T-helper 1 cell treated with Interleukin-12 subunit alpha and Interleukin-12 subunit beta and Interleukin-4 antibody, amounts not matched to agents 30 μg/mL and 1 μg/mL, for 36 hours (primary cell): ENCODE measurements at regions not wholly inside any gene's neighbourhood (a gene's known extent, or its start where the extent isn't known, plus 50 kb on each side); places are given as distances from the start of the nearest gene placed in this dataset.
"Not testable (repeated sequence)": the region's sequence is repeated elsewhere in the genome, so short reads cannot be mapped to it uniquely, and the experiment has no call there.

Source experiments
- H3K27ac Mint-ChIP-seq: one replicate; pipeline ENCODE4 v1.8.0; 2021; ENCODE audit warnings: mild to moderate bottlenecking, mixed read lengths
- H3K27me3 Mint-ChIP-seq: one replicate; pipeline ENCODE4 v1.8.0; 2021; ENCODE audit warnings: low read depth, mixed read lengths
- H3K36me3 Mint-ChIP-seq: one replicate; pipeline ENCODE4 v1.8.0; 2021; ENCODE audit warnings: low read depth, mixed read lengths
- H3K4me1 Mint-ChIP-seq: one replicate; pipeline ENCODE4 v1.8.0; 2021; ENCODE audit warnings: low read depth, mixed read lengths
- H3K4me3 Mint-ChIP-seq: one replicate; pipeline ENCODE4 v1.8.0; 2021; ENCODE audit warnings: mild to moderate bottlenecking, moderate library complexity, mixed read lengths
- H3K9me3 Mint-ChIP-seq: one replicate; pipeline ENCODE4 v1.8.0; 2021; ENCODE audit warnings: mixed read lengths

DNA sequence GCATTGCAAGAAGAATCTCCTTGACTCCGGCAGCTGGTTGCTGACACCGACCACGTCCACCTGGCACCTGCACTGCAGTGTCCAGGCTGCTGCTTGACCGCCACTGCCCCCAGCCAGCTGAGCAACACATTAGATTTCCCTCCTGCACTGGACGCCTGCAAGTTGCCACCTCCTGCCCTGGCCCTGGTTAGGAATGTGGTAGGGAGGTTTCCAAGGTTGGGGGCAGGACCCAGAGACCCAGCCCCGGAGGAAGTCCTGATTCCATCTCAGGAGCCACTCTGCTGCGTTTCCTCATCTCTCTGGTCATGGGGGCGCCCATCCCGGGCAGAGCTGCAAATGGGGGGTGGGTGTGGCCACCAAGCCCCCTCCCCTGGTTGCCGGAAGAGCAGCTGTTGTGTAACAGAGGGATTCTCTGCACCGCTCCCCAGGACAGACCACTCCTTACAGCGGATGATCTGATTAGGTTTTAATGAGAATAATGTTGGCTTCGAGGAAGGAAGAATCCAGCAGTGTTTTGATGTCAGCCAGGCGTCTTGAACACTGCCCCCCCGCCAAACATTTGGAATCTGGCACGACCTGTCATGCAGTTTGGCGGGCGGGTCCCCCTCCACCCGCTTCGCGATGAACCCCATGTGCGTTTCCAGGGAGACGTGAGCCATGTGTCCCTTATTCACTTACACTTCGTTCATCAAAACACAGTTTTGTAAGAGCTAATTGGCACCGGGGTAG lies 205.1 kb downstream of the NPIPB11 start:
- not testable (repeated sequence) for H3K27ac Mint-ChIP-seq, H3K27me3 Mint-ChIP-seq, H3K36me3 Mint-ChIP-seq, H3K9me3 Mint-ChIP-seq, H3K4me3 Mint-ChIP-seq, H3K4me1 Mint-ChIP-seq

DNA sequence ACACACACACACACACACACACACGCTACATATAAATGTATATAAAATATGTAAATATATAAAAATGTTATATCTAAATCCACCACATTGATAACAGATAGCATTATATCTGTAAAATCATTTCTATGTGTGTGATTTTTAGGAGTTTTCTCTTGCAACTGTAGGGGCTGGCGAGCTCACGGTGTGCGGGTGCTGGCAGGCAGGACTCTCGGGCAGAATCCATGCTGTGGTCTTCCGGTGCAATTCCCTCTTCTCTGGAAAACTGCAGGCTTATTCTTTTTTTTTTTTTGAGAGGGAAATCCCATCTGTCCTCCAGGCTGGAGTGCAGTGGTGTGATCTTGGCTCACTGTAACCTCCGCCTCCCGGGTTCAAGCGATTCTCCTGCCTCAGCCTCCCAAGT lies 205.8 kb downstream of the NPIPB11 start:
- H3K27me3 Mint-ChIP-seq, H3K4me3 Mint-ChIP-seq, H3K27ac Mint-ChIP-seq, H3K36me3 Mint-ChIP-seq, H3K9me3 Mint-ChIP-seq, H3K4me1 Mint-ChIP-seq: not testable (repeated sequence)

DNA sequence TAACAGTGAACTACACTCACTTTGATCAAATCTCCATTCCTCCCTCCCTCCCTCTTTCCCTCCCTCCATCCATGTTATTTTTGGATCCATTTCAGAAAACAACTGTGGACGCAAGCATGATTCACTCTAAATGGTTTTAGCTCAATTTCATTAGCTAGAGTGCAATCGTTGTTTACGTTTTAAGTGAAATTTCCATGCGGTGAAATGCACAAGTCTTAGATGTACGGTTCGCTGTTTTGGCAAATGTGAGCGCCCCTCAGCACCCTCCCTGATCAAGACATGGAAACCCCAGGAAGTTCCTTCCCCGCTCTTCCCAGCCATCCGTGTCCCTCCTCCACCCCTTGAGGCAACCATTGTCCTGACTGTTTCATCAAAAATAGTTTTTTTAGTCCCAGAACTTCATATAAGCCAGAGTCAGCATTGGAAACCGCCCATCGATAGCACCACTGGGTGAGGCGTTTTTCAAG lies 206.3 kb downstream of the NPIPB11 start:
- not testable (repeated sequence) for H3K4me1 Mint-ChIP-seq, H3K27me3 Mint-ChIP-seq, H3K4me3 Mint-ChIP-seq, H3K27ac Mint-ChIP-seq, H3K36me3 Mint-ChIP-seq, H3K9me3 Mint-ChIP-seq

DNA sequence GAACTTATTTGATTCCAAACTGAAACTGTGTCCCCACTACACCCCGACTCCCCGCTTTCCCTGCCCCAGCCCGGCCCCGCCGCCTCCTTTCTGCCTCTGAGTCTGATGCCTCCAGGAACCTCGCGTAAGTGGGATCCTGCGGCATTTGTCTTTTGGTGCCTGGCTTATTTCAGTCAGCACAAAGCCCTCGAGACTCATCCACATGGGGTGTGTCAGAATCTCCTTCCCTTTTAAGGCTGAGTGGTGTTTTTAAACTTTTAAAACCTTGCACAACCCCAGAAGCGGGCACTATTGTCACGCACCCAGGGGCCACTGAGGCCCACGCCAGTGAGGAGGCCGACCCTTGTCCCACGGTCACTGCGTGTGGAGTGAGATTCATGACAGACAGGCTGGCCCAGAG lies 206.9 kb downstream of the NPIPB11 start:
- not testable (repeated sequence) for H3K27me3 Mint-ChIP-seq, H3K9me3 Mint-ChIP-seq, H3K4me1 Mint-ChIP-seq, H3K27ac Mint-ChIP-seq, H3K4me3 Mint-ChIP-seq, H3K36me3 Mint-ChIP-seq

DNA sequence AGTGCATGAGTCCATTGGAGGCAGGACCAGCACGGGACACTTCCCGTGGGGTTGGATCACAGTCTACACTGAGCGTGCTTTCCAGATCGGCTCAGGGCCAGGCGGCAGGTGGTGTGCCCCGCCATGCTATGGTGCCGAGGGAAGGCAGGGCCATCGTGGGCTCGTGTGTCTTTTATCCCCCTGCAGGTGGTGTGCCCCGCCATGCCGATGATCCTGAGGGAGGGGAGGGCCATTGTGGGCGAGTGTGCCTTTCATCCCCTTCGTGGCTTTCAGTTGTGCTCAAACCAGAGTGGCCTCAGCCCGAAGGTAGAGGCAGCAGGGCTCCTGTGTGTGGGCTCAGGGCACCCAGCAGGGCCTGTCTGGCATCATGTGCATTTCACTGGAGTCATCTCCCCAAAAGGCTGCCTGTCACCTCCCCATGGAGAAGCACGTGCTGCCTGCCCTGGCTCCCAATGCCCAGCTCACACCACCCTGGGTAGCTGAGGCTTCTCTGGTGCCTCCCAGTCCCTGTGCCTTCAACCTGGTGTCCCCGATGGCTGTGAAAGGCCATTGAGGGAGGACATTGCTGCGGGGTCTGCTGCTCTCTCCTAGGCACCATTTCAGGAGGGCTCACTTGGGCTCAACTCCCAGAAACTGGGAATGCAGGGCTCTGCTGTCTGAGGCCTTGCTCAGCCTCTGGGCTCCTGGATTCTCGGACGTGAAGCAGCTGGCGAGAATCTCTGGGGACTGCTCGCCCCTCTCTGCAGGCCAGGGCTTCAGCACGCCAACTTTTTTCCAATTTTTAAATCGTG lies 207.6 kb downstream of the NPIPB11 start:
- Mint-ChIP-seq H3K36me3 (no peaks in the 10 kb centered on the region), H3K4me3 (no peak overlapping the region), H3K27me3 (no peaks in the 10 kb centered on the region), H3K9me3 (no peaks in the 10 kb centered on the region), H3K27ac (no peak overlapping the region), H3K4me1 (no peaks in the 10 kb centered on the region)

DNA sequence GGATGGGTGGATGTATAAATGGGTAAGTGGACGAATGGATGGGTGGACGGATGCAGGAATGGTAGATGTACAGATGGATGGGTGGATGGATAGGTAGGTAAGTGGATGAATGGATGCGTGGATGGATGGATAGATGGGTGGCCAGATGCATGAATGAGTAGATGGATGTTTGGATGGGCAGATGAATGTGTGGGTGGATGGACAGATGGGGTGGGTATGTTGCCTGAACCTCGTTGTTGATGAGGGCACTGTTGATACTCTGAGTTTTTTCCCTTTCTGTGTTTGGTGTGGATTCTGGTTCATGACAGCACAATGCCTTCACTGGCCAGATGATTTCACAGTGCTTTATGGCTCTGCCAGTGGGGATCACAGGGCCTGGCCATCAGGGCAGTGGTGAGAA lies 208.3 kb downstream of the NPIPB11 start:
- Mint-ChIP-seq H3K4me3 (no peak overlapping the region), H3K36me3 (no peaks in the 10 kb centered on the region), H3K4me1 (no peaks in the 10 kb centered on the region), H3K9me3 (no peaks in the 10 kb centered on the region), H3K27me3 (no peaks in the 10 kb centered on the region), H3K27ac (no peak overlapping the region)

DNA sequence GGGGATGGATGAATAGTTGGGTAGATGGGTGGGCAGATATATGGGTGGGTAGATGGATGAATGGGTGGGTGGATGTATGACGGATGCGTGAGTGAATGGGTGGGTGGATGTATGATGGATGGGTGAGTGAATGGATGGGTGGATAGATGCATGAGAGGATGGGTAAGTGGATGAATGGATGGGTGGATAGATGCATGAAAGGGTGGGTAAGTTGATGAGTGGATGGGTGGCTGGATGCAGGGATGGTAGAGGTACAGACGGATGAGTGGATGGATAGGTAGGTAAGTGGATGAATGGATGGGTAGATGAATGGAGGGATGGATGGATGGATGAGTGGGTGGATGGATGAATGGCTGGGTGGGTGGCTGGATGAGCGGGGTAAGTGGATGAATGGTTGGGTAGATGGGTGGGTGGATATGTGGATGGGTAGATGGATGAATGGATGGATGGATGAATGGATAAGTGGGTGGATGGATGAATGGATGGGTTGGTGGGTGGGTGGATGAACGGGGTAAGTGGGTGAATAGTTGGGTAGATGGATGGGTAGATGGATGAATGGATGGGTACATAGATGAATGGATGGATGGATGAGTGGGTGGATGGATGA lies 208.9 kb downstream of the NPIPB11 start:
- H3K27me3 Mint-ChIP-seq, H3K36me3 Mint-ChIP-seq, H3K4me3 Mint-ChIP-seq, H3K27ac Mint-ChIP-seq, H3K4me1 Mint-ChIP-seq, H3K9me3 Mint-ChIP-seq: not testable (repeated sequence)

DNA sequence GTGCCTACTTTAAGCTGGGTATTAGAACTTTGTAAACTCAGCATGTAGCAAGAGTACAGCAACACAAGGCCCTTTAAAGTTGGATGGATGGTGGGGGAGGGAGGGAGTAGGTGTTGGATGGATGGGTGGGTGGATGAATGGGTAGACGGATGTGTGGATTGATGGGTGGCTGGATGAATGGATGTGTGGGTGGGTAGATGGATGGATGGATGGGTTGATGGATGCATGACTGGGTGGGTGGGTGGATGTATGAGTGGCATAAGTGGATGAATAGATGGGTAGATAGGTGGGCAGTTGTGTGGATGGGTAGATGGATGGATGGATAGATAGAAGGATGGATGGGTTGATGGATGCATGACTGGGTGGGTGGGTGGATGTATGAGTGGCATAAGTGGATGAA lies 209.8 kb downstream of the NPIPB11 start:
- H3K9me3 Mint-ChIP-seq, H3K27me3 Mint-ChIP-seq, H3K27ac Mint-ChIP-seq, H3K4me3 Mint-ChIP-seq, H3K4me1 Mint-ChIP-seq, H3K36me3 Mint-ChIP-seq: not testable (repeated sequence)

DNA sequence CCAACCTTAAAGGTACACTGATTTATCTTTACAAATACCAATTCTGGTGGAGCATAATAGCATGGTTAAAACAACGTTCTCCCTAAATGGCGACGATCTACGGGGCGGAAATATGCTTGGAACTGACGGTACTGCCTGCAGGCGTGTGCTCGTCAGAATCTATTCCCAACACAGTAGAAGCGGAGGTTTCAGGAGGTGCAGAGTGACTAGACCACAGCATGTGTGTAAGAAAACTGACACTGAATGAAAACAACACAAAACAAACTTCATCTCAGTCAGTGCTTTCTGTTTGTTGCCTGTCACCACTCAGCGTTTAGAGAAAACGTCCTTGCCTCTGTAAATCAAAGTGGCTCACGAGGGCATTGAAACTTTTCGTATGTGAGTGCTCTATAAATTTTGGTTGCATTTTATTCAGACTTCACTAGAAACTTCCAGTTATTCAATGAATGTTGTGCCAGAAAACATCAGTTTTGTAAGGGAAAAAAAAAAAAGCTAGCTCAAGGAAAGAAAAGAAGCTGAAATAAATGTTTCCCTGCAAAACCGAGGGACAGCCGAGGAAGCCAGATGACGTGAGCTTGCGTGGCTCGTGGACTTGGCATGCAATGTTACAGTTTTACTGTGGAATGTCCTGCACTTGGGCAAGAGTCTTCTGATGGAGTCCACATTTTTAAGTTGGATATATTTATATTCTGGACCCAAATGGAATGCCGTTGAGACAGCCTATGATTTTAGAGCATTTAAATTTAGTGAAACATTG lies 210.4 kb downstream of the LAT start:
- not testable (repeated sequence) for H3K4me1 Mint-ChIP-seq, H3K4me3 Mint-ChIP-seq, H3K9me3 Mint-ChIP-seq, H3K27ac Mint-ChIP-seq, H3K36me3 Mint-ChIP-seq, H3K27me3 Mint-ChIP-seq

DNA sequence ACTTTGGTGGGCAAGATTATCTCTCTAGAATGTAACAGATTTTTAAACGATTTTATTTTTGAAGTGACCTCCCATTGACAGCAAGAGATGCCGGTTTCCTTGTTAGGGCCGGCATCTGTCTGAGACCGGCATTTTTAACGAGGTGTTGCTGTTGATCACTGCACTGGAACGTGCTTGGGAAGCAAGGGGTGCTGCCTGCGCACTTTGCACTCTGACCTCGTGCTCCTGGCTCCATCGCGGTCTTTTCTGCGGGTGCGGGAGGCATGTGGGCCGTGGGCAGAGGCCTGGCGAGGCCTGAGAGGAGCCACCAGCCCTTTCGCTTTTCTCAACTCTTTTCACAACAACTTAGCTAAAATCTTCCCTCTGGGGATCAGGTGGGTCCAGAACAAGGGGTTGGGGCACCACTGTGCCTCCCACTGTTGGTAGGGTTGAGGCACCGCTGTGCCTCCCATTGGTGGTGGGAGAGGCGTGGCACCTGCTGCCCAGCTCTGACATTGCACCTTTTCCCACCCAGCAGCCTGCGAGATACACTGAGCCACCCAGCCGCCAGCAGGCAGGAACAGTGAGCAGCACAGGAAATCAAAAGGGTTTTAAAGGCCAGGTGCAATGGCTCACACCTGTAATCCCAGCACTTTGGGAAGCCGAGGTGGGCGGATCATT lies 209.5 kb downstream of the LAT start:
- H3K27me3 Mint-ChIP-seq, H3K36me3 Mint-ChIP-seq, H3K27ac Mint-ChIP-seq, H3K4me3 Mint-ChIP-seq, H3K9me3 Mint-ChIP-seq, H3K4me1 Mint-ChIP-seq: not testable (repeated sequence)

DNA sequence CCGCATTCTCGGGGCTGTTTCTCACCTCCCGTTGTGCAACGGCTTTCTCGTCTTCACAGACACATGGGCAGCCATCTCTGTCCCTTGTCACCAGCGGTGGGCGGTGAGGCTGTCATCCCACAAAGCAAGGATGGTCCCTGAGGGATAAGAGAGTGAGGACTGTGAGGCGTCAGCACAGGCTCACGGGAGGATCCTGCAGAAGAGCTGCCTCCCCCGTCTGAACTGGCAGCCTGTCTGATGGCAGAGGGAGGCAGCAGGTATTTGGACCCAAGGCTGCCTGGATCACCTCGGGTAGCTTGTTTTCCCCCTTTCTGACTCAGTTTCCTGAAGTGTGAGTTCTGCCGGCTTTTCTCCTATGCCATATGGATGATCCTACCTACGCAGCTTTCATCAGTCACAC lies 208.8 kb downstream of the LAT start:
- H3K4me1 Mint-ChIP-seq, H3K9me3 Mint-ChIP-seq, H3K4me3 Mint-ChIP-seq, H3K36me3 Mint-ChIP-seq, H3K27me3 Mint-ChIP-seq, H3K27ac Mint-ChIP-seq: not testable (repeated sequence)

DNA sequence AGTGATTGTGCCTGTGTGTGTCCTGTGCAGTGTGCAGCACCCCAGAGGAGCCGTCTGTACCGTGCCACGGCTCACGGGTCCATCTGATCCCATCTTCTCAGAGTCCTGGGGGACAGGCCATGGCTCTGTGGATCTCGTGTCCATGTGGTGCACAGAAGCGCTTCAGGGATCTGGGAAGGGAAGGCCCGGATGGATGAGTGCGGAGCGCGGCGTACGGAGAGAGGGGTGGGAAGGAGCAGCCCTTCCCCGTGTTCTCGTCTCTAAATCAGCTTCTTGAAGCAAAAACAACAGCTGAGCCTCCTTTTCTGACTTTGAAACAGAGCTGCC lies 208.4 kb downstream of the LAT start:
- H3K36me3 Mint-ChIP-seq, H3K4me1 Mint-ChIP-seq, H3K4me3 Mint-ChIP-seq, H3K27ac Mint-ChIP-seq, H3K9me3 Mint-ChIP-seq, H3K27me3 Mint-ChIP-seq: not testable (repeated sequence)

DNA sequence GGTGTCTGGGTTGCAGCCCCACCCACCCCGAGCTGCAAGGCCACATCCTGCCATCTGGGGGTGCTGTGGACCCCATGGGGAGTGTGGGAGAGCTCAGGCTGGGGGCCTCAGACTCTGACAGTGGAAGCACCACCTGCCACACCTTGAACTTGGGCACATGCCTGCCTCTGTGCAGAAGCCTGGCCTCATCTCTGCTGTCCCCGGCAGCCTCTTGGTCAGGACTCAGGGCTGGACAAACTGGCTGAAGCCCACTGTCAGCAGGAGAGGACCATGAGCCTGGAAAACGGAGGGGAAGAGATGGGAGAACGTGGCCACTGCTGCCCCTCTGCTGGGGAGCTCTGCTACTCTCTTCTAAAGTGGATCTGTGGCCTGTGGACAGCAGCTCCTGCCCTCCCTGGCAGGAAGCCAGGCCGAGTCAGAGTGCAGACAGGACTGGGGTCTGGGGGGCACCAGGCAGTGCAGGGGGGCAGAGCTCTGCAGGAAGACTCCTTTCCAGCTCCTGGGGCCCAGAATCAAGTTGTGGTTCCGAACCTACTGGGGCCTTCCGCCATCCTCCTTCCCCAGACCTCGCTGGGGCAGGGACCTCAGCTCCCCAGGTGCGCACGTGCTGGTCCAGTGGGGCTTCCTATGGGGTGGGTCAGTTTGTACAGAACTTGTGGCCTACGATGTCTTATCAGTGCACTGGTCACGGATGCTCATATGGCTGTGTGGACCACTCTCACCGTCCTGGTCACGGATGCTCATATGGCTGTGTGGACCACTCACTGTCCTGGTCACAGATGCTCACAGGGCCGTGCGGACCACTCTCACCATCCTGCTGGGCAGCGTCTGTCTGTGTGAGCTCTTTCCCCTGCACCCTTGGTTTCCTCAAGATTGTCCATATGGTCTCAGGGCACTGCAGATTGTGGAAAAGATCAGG lies 207.7 kb downstream of the LAT start:
- H3K4me3 Mint-ChIP-seq, result no peak overlapping the region
- no peaks in the 10 kb centered on the region for H3K4me1 Mint-ChIP-seq
- no peaks in the 10 kb centered on the region for H3K27me3 Mint-ChIP-seq
- H3K36me3 Mint-ChIP-seq, result no peaks in the 10 kb centered on the region
- H3K9me3 Mint-ChIP-seq, result no peaks in the 10 kb centered on the region
- no peak overlapping the region for H3K27ac Mint-ChIP-seq

DNA sequence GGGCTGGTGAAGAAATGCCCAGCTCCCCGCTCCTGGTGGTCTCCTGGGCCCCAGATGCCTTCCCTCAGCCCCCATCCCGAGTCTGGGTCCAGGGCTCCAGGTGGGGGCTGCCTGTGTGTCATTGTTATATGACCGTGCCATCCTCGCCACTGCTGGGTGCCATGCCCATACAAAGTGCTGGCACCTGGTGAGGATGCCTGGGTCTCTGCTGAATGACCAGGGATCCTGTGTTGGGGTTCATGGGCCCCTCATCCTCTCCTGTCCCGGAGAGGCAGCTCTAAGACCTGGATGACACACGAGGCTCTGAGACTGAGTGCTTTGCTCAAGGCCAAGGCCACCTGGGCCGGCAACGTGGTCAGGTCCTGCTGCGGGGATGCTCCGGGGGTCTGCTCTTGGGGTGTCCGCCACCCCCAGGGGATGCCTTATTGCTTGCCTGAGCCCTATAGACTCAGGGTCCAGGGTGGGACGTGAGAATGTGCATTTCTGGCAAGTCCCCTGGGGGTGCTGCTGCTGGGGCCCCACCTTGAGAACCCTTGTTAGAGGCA lies 206.9 kb downstream of the LAT start:
- H3K27ac Mint-ChIP-seq, H3K36me3 Mint-ChIP-seq, H3K4me1 Mint-ChIP-seq, H3K4me3 Mint-ChIP-seq, H3K9me3 Mint-ChIP-seq, H3K27me3 Mint-ChIP-seq: not testable (repeated sequence)
